Ovary (tissue), 7 donors: ENCODE measurements at regions not wholly inside any gene's neighbourhood (a gene's known extent, or its start where the extent isn't known, plus 50 kb on each side); places are given as distances from the start of the nearest gene placed in this dataset.

Experiments
- DNase-seq, 5 donors: peaks; one replicate each; pipeline ENCODE4 v3.0.0-alpha.2; 2019 to 2020
- H3K27ac ChIP-seq, 2 donors: fragments of 200-600 bp; one replicate each; pipeline versions ENCODE4 v1.5.1 to v1.8.0; 2019 to 2022
- H3K27me3 ChIP-seq: fragments of 200-600 bp; one replicate; pipeline ENCODE4 v1.8.0; 2022
- H3K36me3 ChIP-seq: fragments of 200-600 bp; sonication (generic); one replicate; pipeline ENCODE4 v1.5.1; 2019
- H3K4me1 ChIP-seq: one replicate; pipeline ENCODE4 v1.8.1; 2013; ENCODE audit warnings: mild to moderate bottlenecking, moderate library complexity; ENCODE audit not compliant: insufficient read depth
- H3K4me3 ChIP-seq: fragments of 200-600 bp; sonication (generic); one replicate; pipeline ENCODE4 v1.5.1; 2017
- H3K9me3 ChIP-seq, 2 donors: fragments of 200-600 bp in 1 of 2; sonication (generic) in 1 of 2; one replicate each; pipeline versions ENCODE4 v1.5.1 to v1.8.1; 2013 to 2019; ENCODE audit warnings: mild to moderate bottlenecking in 1 of 2, moderate library complexity in 1 of 2
- CTCF ChIP-seq, 3 donors: fragments of 450-650 bp in 2 of 3; fragments of 200-600 bp in 1 of 3; IDR thresholded peaks; one replicate each; pipeline versions ENCODE4 v1.5.1 to v1.8.0; 2016 to 2022; ENCODE audit warnings: antibody characterized with exemption in 3 of 3, mild to moderate bottlenecking in 1 of 3
- EP300 ChIP-seq: sonication (generic); formaldehyde crosslinking; IDR thresholded peaks from one replicate; pipeline ENCODE4 v1.6.1; 2017; ENCODE audit warnings: antibody characterized with exemption
- POLR2A ChIP-seq: fragments of 450-650 bp; IDR thresholded peaks from one replicate; pipeline ENCODE4 v1.6.1; 2017; ENCODE audit warnings: antibody characterized with exemption, mild to moderate bottlenecking, moderate library complexity
- WGBS, 3 donors: extraction: QIAGEN DNeasy Blood & Tissue Kit in 1 of 3; methylation state at CpG; one replicate each; pipeline versions ENCODE4 v1.1.5 to v1.1.7; 2013 to 2017; 5-methylcytosine and 5-hydroxymethylcytosine counted together
- intact Hi-C, 4 donors: fragments of 100-400 bp; cut with DNase I; formaldehyde crosslinking; loops; one replicate each; pipeline versions ENCODE4 v1.11.0 to v1.15.1; 2022 to 2023
- donor health status: DM: no; HTN: no; CAD: no; lungs with moderate emphysema.
- donor health status: DM: no; HTN: no; CAD: no.
- donor health status: Bipolar disorder and iron deficiency.
- donor health status: DM: no; HTN: no; CAD: no.
- donor health status: DM: yes; HTN: yes; CAD: no.

GRCh38 chr5:160940725-160941124 lies 88.7 kb upstream of the ATP10B start:
- no peak for DNase-seq
- no peak overlapping the region for H3K4me3 ChIP-seq
- TF ChIP-seq EP300 (no peak), POLR2A (no peak), CTCF (IDR thresholded peaks at IDR 0.05) (no peak)
- H3K36me3 ChIP-seq = no peaks in the 10 kb centered on the region
- no peaks in the 10 kb centered on the region for H3K4me1 ChIP-seq
- H3K9me3 ChIP-seq = no peaks in the 10 kb centered on the region
- intact Hi-C loops = no loop called here
- no peak overlapping the region for H3K27ac ChIP-seq
- WGBS, 3 donors = 77 to 88% (median 78%) methylated on average over 5 of the region's 5 CpGs
- H3K27me3 ChIP-seq = no peaks in the 10 kb centered on the region

- intact Hi-C loops = no loop called here
- H3K36me3 ChIP-seq = no peaks in the 10 kb centered on the region
Measured at GRCh38 chr5:160938532-160938931, 86.5 kb upstream of the ATP10B start.

GRCh38 chr5:160937570-160937969 lies 85.6 kb upstream of the ATP10B start:
- intact Hi-C loops = no loop called here
- H3K27me3 ChIP-seq = no peaks in the 10 kb centered on the region
- no peaks in the 10 kb centered on the region for H3K36me3 ChIP-seq
- H3K4me1 ChIP-seq = no peaks in the 10 kb centered on the region
- no peak overlapping the region for H3K27ac ChIP-seq
- no peak for TF ChIP-seq POLR2A
- H3K9me3 ChIP-seq = no peaks in the 10 kb centered on the region
- WGBS, 3 donors = 86 to 92% (median 87%) methylated on average over 6 of the region's 6 CpGs
- no peak for DNase-seq
- no peak overlapping the region for H3K4me3 ChIP-seq

More at GRCh38 chr5:160938532-160938931, 86.5 kb upstream of the ATP10B start:
- no peak for TF ChIP-seq EP300
- TF ChIP-seq CTCF (IDR thresholded peaks at IDR 0.05) = no peak
- no peak for TF ChIP-seq POLR2A
- DNase-seq = no peak
- WGBS, 3 donors = 69 to 82% (median 73%) methylated on average over 4 of the region's 4 CpGs
- H3K9me3 ChIP-seq = no peaks in the 10 kb centered on the region
- H3K4me1 ChIP-seq = no peaks in the 10 kb centered on the region
- no peak overlapping the region for H3K27ac ChIP-seq
- no peaks in the 10 kb centered on the region for H3K27me3 ChIP-seq
- H3K4me3 ChIP-seq = no peak overlapping the region

DNA sequence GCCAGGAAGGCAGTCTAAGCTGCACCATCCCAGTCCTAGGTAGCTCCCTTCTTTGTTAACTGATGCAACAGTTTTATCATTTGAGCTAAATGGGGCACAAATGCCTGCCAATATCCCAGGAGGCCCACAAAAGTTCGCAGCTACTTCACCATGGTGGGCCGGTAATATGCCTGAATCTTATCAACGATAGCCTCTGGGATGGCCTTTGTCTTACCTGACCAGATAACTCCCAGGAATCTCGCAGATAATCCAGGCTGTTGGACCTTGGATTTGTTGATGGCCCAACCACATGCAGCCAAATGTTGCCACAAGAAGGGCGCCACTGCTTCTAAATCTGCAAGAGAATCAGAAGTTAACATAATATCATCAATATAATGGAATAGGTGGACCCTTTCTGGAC lies 83.8 kb upstream of the ATP10B start:
- no peaks in the 10 kb centered on the region for H3K4me1 ChIP-seq
- WGBS, 3 donors = 85 to 91% (median 90%) methylated on average over 5 of the region's 5 CpGs
- no peak overlapping the region for H3K27ac ChIP-seq
- TF ChIP-seq POLR2A = no peak
- no peak for TF ChIP-seq EP300
- TF ChIP-seq CTCF (IDR thresholded peaks at IDR 0.05) = no peak
- no peaks in the 10 kb centered on the region for H3K27me3 ChIP-seq
- no peak for DNase-seq
- H3K9me3 ChIP-seq = no peaks in the 10 kb centered on the region
- no peaks in the 10 kb centered on the region for H3K36me3 ChIP-seq
- intact Hi-C loops = no loop called here
- no peak overlapping the region for H3K4me3 ChIP-seq

DNA sequence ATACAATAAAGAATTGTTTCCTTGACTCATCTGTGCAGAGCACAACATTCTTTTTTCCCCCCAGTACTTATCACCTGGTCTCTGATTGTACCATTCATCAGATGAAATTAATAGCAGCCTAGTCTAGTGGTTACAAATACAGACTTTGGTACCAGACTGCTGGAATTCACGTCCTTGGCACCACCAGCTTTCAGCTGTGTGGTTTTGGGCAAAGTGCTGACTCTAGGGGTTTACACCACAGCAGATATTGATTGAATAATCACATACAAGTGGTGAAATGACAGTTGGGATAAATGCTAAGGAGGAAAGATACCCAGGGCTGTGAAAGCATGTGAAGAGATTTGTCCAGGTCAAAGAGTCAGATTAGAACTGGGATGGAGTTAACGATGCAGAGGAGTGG lies 79.3 kb upstream of the ATP10B start:
- H3K27me3 ChIP-seq = no peaks in the 10 kb centered on the region
- H3K27ac ChIP-seq = no peak overlapping the region
- H3K4me1 ChIP-seq = no peaks in the 10 kb centered on the region
- 80 to 84% (median 83%) methylated on average over 2 of the region's 2 CpGs for WGBS, 3 donors
- TF ChIP-seq CTCF (IDR thresholded peaks at IDR 0.05) = no peak
- no peak for TF ChIP-seq EP300
- TF ChIP-seq POLR2A = no peak
- no peak for DNase-seq
- H3K9me3 ChIP-seq = no peaks in the 10 kb centered on the region
- H3K36me3 ChIP-seq = no peaks in the 10 kb centered on the region
- intact Hi-C loops = no loop called here
- H3K4me3 ChIP-seq = no peak overlapping the region
